ENCODE measurements at regions not wholly inside any gene's neighbourhood (a gene's known extent, or its start where the extent isn't known, plus 50 kb on each side); places are given as distances from the start of the nearest gene placed in this dataset.

- no peak for TF ChIP-seq CTCF (IDR thresholded peaks at IDR 0.05)
- DNase-seq (ENCODE audit: low spot score): no peak
- no peak for ATAC-seq (ENCODE audit: low FRiP score)
Observed at GRCh38 chr7:126150278-126150958, 1102.3 kb downstream of the GRM8 start.

GRCh38 chr7:126140858-126141466, 1111.8 kb downstream of the GRM8 start:
- no peak for TF ChIP-seq CTCF (IDR thresholded peaks at IDR 0.05)
- DNase-seq (ENCODE audit: low spot score) (no peak), ATAC-seq (ENCODE audit: low FRiP score) (no peak)

GRCh38 chr7:126119981-126120380, 1132.8 kb downstream of the GRM8 start:
- no peak for ATAC-seq (ENCODE audit: low FRiP score)

GRCh38 chr7:126103582-126103981, 1149.2 kb downstream of the GRM8 start:
- no peak for DNase-seq (ENCODE audit: low spot score)
- ATAC-seq (ENCODE audit: low FRiP score): no peak
- TF ChIP-seq CTCF (IDR thresholded peaks at IDR 0.05): no peak

More at GRCh38 chr7:126119981-126120380, 1132.8 kb downstream of the GRM8 start:
- DNase-seq (ENCODE audit: low spot score): no peak
- no peak for TF ChIP-seq CTCF (IDR thresholded peaks at IDR 0.05)

- DNase-seq (ENCODE audit: low spot score): no peak
- ATAC-seq (ENCODE audit: low FRiP score): no peak
- TF ChIP-seq CTCF (IDR thresholded peaks at IDR 0.05): no peak
Observed at GRCh38 chr7:126083014-126083413, 1153.4 kb upstream of the POT1 start.

GRCh38 chr7:126079581-126079980, 1150.0 kb upstream of the POT1 start:
- TF ChIP-seq CTCF (IDR thresholded peaks at IDR 0.05): no peak
- DNase-seq (ENCODE audit: low spot score): no peak
- no peak for ATAC-seq (ENCODE audit: low FRiP score)

GRCh38 chr7:126079151-126079550, 1149.5 kb upstream of the POT1 start:
- no peak for DNase-seq (ENCODE audit: low spot score)
- no peak for ATAC-seq (ENCODE audit: low FRiP score)
- TF ChIP-seq CTCF (IDR thresholded peaks at IDR 0.05): no peak

Data from omental fat pad (tissue), 3 donors.